ENCODE measurements at regions not wholly inside any gene's neighbourhood (a gene's known extent, or its start where the extent isn't known, plus 50 kb on each side); places are given as distances from the start of the nearest gene placed in this dataset.

GRCh38 chr4:163404080-163404479, 60.4 kb downstream of the NPY5R start (continued):
- TF ChIP-seq, protein P1, sequence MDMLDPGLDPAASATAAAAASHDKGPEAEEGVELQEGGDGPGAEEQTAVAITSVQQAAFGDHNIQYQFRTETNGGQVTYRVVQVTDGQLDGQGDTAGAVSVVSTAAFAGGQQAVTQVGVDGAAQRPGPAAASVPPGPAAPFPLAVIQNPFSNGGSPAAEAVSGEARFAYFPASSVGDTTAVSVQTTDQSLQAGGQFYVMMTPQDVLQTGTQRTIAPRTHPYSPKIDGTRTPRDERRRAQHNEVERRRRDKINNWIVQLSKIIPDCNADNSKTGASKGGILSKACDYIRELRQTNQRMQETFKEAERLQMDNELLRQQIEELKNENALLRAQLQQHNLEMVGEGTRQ (IDR thresholded peaks at IDR 0.05; ENCODE audit: borderline replicate concordance, low read depth, low read length): no peak
- no peak for TF ChIP-seq SUPT20H (IDR thresholded peaks at IDR 0.05; ENCODE audit: borderline replicate concordance, control insufficient read depth, low read depth, low read length)
- no peak for TF ChIP-seq STAT3 (IDR thresholded peaks at IDR 0.05; ENCODE audit: low read depth, low read length)
- no peak for TF ChIP-seq SPI1 (IDR thresholded peaks at IDR 0.05; ENCODE audit: borderline replicate concordance, insufficient read depth, low read depth, low read length)
- TF ChIP-seq ZNF217 (IDR thresholded peaks at IDR 0.05): no peak
- no peak for TF ChIP-seq MYC (IDR thresholded peaks at IDR 0.05; ENCODE audit: insufficient read depth, insufficient read length, insufficient replicate concordance, low read length, severe bottlenecking)
- no peak for TF ChIP-seq NBN (IDR thresholded peaks at IDR 0.05)

All from GM12878 (cell line).